ENCODE measurements at regions not wholly inside any gene's neighbourhood (a gene's known extent, or its start where the extent isn't known, plus 50 kb on each side); places are given as distances from the start of the nearest gene placed in this dataset.

DNA sequence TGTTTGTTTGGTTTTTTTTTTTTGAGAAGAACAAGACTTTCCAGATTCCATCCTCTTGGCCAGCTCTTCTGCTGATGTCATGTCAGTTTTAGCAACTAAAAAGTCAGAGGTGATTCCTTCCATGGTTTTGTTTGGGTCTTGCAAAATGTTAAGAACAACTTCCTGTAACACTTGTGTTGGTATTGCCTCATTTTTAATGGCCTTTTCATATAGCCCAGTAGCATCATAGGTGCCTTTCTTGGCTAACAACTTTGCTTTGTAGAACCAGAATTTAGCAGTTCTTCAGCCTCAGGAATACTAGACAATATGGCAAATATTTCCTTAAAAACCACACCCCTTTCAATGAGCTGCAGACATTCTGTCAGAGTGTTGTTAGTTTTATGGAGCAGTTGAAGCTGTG lies 99.5 kb upstream of the SIRPG start:
- TF ChIP-seq, protein P1, sequence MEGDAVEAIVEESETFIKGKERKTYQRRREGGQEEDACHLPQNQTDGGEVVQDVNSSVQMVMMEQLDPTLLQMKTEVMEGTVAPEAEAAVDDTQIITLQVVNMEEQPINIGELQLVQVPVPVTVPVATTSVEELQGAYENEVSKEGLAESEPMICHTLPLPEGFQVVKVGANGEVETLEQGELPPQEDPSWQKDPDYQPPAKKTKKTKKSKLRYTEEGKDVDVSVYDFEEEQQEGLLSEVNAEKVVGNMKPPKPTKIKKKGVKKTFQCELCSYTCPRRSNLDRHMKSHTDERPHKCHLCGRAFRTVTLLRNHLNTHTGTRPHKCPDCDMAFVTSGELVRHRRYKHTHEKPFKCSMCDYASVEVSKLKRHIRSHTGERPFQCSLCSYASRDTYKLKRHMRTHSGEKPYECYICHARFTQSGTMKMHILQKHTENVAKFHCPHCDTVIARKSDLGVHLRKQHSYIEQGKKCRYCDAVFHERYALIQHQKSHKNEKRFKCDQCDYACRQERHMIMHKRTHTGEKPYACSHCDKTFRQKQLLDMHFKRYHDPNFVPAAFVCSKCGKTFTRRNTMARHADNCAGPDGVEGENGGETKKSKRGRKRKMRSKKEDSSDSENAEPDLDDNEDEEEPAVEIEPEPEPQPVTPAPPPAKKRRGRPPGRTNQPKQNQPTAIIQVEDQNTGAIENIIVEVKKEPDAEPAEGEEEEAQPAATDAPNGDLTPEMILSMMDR (IDR thresholded peaks at IDR 0.05): no peak
- TF ChIP-seq ZFX (IDR thresholded peaks at IDR 0.05; ENCODE audit: borderline replicate concordance): no peak
